NB4 (cell line): ENCODE measurements at regions not wholly inside any gene's neighbourhood (a gene's known extent, or its start where the extent isn't known, plus 50 kb on each side); places are given as distances from the start of the nearest gene placed in this dataset.

Experiments
- DNase-seq: peaks from one replicate; pipeline ENCODE4 v3.0.0; 2010; ENCODE audit warnings: low read depth
- H3K4me3 ChIP-seq: one replicate; pipeline ENCODE4 v1.5.1; 2011; ENCODE audit warnings: mild to moderate bottlenecking, low read depth, low read length, moderate library complexity
- MYC ChIP-seq: IDR thresholded peaks from 2 replicates; pipeline ENCODE4 v1.6.1; 2011; ENCODE audit warnings: low read depth, low read length
- POLR2A ChIP-seq: IDR thresholded peaks from 2 replicates; pipeline ENCODE4 v1.6.1; 2011; ENCODE audit warnings: mild to moderate bottlenecking; ENCODE audit not compliant: insufficient read length; ENCODE audit errors: extremely low read depth
- TF ChIP-seq, protein P1 (sequence below): IDR thresholded peaks from one replicate; pipeline ENCODE4 v1.5.1; 2012; ENCODE audit warnings: low read depth, low read length
- TF ChIP-seq, protein P2 (sequence below): IDR thresholded peaks from 2 replicates; pipeline ENCODE4 v1.6.1; 2011; ENCODE audit warnings: low read depth, low read length

DNA sequence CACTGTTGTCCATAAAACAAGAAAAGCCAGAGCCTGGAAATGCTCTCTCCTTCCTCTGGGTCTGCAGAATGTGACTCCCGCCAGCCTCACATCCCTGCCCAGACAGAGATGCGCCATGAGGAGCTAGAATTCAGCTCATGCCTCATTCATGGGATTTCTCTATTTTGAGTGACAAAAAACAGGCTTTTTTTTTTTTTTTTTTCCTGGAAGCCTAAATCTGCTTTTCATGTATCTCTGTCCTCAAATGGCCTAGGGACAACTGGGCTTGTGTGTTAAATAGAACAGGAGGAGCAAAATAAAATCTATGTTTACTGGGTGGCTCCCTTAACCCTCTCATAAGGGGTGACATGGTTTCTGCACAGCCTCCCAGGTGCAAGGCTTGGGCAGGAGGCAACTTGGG is 679.7 kb upstream of the AUTS2 start:
- DNase-seq, result no peak
- TF ChIP-seq, protein P1, sequence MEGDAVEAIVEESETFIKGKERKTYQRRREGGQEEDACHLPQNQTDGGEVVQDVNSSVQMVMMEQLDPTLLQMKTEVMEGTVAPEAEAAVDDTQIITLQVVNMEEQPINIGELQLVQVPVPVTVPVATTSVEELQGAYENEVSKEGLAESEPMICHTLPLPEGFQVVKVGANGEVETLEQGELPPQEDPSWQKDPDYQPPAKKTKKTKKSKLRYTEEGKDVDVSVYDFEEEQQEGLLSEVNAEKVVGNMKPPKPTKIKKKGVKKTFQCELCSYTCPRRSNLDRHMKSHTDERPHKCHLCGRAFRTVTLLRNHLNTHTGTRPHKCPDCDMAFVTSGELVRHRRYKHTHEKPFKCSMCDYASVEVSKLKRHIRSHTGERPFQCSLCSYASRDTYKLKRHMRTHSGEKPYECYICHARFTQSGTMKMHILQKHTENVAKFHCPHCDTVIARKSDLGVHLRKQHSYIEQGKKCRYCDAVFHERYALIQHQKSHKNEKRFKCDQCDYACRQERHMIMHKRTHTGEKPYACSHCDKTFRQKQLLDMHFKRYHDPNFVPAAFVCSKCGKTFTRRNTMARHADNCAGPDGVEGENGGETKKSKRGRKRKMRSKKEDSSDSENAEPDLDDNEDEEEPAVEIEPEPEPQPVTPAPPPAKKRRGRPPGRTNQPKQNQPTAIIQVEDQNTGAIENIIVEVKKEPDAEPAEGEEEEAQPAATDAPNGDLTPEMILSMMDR, result no peak
- TF ChIP-seq, protein P2, sequence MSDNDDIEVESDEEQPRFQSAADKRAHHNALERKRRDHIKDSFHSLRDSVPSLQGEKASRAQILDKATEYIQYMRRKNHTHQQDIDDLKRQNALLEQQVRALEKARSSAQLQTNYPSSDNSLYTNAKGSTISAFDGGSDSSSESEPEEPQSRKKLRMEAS, result no peak
- TF ChIP-seq MYC (no peak), POLR2A (no peak)
- no peak overlapping the region for H3K4me3 ChIP-seq

DNA sequence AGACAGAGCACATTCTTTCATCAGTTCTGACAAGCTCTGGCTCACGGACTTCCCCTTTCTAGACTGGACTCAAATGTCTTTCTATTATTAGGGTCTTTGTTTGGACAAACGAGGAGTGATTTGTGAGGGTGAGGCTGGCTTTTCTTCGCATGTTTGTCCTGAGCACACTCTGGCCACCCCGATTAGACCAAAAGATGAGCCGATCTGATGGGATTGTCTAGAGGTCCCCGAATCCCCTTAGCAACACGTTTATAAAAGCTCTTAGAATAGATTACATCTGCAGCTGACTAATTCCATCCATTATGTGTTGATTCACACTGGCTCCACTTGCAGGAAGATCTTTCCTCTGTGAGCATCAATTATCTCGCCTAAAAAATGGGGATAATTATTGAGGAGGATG is 675.4 kb upstream of the AUTS2 start:
- no peak overlapping the region for H3K4me3 ChIP-seq
- TF ChIP-seq MYC (no peak), POLR2A (no peak)
- TF ChIP-seq, protein P1, result no peak
- TF ChIP-seq, protein P2, result no peak
- no peak for DNase-seq

DNA sequence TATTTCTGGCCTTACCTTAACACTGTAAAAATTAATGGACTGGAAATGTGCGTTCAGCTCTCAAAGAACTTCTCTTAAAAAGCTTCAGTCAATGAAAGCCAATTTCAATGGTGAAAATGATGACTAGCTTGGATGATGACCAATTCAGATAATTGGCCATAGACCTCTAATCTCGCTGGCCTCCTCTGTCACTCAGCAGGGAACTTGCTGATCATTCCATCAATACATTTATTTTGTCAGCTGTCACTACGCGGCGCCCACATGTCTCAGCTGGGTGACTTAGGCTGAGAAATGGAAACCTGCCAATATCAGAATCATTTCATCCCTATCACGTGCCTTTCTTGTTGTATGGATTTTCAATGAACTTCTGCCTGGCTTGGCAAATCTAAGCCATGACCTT is 673.0 kb upstream of the AUTS2 start:
- H3K4me3 ChIP-seq, result no peak overlapping the region
- TF ChIP-seq, protein P2, result no peak
- TF ChIP-seq, protein P1, result no peak
- TF ChIP-seq MYC, result no peak
- no peak for TF ChIP-seq POLR2A
- no peak for DNase-seq

DNA sequence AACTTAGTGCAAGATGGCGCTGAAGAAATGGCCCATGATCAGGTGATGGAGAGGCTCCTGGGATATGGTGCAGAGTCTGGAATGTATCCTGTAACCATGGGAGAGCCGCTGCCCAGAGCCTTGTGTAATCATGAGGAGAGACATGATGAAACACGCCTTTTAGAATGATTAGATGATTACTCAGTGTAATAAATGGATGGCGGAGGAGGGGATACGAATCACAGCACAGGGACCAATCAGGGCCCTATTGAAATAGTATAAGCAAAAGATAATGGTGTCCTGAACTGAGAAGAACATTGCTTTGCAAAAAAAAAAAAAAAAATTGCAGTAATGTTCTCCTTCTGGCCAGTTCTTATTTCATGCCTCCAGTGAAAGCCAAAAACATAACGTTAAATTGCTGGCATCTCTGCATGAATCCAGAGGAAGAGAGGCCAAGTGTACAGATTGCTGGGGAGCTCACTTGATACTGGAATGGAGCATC is 668.5 kb upstream of the AUTS2 start:
- TF ChIP-seq, protein P2, result no peak
- no peak for TF ChIP-seq POLR2A
- no peak for TF ChIP-seq MYC
- TF ChIP-seq, protein P1, result no peak
- no peak for DNase-seq
- no peak overlapping the region for H3K4me3 ChIP-seq

DNA sequence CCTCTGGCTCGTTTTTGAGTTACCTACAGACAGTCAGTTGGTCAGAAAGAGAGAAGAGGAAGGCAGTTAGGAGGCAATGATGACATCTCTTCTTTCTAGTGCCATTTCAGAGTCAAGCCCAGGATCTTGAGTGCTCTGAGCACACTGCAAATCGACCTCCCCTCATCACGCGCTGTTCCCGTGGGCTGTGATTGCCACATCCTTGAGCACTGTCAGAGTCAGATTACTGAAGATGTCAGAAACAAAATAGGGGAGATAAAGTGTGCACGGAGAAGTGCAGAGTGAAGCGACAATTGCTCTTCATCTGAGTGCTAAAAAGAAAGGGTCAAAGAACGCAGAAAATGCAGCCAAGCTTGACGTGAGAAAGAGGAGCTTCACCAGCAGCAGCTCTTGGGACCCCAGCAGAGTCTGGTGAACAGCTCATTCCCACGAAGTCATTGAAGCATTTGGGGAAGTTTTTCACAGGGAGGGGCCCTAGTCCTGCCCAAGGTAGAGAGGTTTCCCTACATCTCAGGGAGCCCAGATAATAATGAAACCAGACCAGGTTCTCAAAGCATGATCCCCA is 661.7 kb upstream of the AUTS2 start:
- TF ChIP-seq, protein P1, result no peak
- no peak for TF ChIP-seq MYC
- no peak for TF ChIP-seq POLR2A
- TF ChIP-seq, protein P2, result no peak
- H3K4me3 ChIP-seq, result no peak overlapping the region
- no peak for DNase-seq
